HL-60/S4 (cell line): ENCODE measurements at regions not wholly inside any gene's neighbourhood (a gene's known extent, or its start where the extent isn't known, plus 50 kb on each side); places are given as distances from the start of the nearest gene placed in this dataset.

Source experiments
- in situ Hi-C: fragments of 300-500 bp; cut with MboI; formaldehyde crosslinking; loops from 2 replicates; pipeline ENCODE4 v1.14.3; 2022; ENCODE audit warnings: low sequenced_read_pairs

GRCh38 chr2:64312622-64313397 is 141.2 kb upstream of the LGALSL start:
- in situ Hi-C loops, result no loop called here

GRCh38 chr2:64313398-64313723 is 140.6 kb upstream of the LGALSL start:
- in situ Hi-C loops, result no loop called here

- in situ Hi-C loops, result no loop called here
Measured at GRCh38 chr2:64315291-64315960, 138.5 kb upstream of the LGALSL start.

- in situ Hi-C loops, result no loop called here
Measured at GRCh38 chr2:64317707-64318475, 136.1 kb upstream of the LGALSL start.

GRCh38 chr2:64318476-64318748 is 135.6 kb upstream of the LGALSL start:
- in situ Hi-C loops, result no loop called here

- in situ Hi-C loops, result no loop called here
Measured at GRCh38 chr2:64319896-64320295, 134.1 kb upstream of the LGALSL start.

GRCh38 chr2:64322433-64322832 is 131.5 kb upstream of the LGALSL start:
- in situ Hi-C loops, result no loop called here

GRCh38 chr2:64323197-64323596 is 130.8 kb upstream of the LGALSL start:
- in situ Hi-C loops, result no loop called here

GRCh38 chr2:64324746-64325410 is 129.1 kb upstream of the LGALSL start:
- in situ Hi-C loops, result loop anchor here (25.0 kb wide), 1 partner anchor 712 kb away; no protein-coding TSS in a partner anchor

GRCh38 chr2:64325477-64325851 is 128.5 kb upstream of the LGALSL start:
- in situ Hi-C loops, result loop anchor here (25.0 kb wide), 1 partner anchor 712 kb away; no protein-coding TSS in a partner anchor

- in situ Hi-C loops, result loop anchor here (25.0 kb wide), 1 partner anchor 711 kb away; no protein-coding TSS in a partner anchor
Measured at GRCh38 chr2:64325852-64326577, 127.9 kb upstream of the LGALSL start.

- in situ Hi-C loops, result loop anchor here (25.0 kb wide), 1 partner anchor 711 kb away; no protein-coding TSS in a partner anchor
Measured at GRCh38 chr2:64326578-64327050, 127.3 kb upstream of the LGALSL start.

- in situ Hi-C loops, result loop anchor here (25.0 kb wide), 1 partner anchor 710 kb away; no protein-coding TSS in a partner anchor
Measured at GRCh38 chr2:64327129-64327509, 126.8 kb upstream of the LGALSL start.

- in situ Hi-C loops, result loop anchor here (25.0 kb wide), 1 partner anchor 710 kb away; no protein-coding TSS in a partner anchor
Measured at GRCh38 chr2:64327510-64328414, 126.2 kb upstream of the LGALSL start.

- in situ Hi-C loops, result loop anchor here (25.0 kb wide), 1 partner anchor 709 kb away; no protein-coding TSS in a partner anchor
Measured at GRCh38 chr2:64328415-64328722, 125.6 kb upstream of the LGALSL start.

- in situ Hi-C loops, result loop anchor here (25.0 kb wide), 1 partner anchor 709 kb away; no protein-coding TSS in a partner anchor
Measured at GRCh38 chr2:64328756-64329155, 125.2 kb upstream of the LGALSL start.

- in situ Hi-C loops, result loop anchor here (5.0 to 25.0 kb wide), 3 partner anchors 155 to 707 kb away; no protein-coding TSS in a partner anchor
Measured at GRCh38 chr2:64329848-64330247, 124.1 kb upstream of the LGALSL start.

- in situ Hi-C loops, result loop anchor here (5.0 to 25.0 kb wide), 3 partner anchors 154 to 707 kb away; no protein-coding TSS in a partner anchor
Measured at GRCh38 chr2:64330281-64331113, 123.5 kb upstream of the LGALSL start.
